ENCODE measurements at regions not wholly inside any gene's neighbourhood (a gene's known extent, or its start where the extent isn't known, plus 50 kb on each side); places are given as distances from the start of the nearest gene placed in this dataset.

DNA sequence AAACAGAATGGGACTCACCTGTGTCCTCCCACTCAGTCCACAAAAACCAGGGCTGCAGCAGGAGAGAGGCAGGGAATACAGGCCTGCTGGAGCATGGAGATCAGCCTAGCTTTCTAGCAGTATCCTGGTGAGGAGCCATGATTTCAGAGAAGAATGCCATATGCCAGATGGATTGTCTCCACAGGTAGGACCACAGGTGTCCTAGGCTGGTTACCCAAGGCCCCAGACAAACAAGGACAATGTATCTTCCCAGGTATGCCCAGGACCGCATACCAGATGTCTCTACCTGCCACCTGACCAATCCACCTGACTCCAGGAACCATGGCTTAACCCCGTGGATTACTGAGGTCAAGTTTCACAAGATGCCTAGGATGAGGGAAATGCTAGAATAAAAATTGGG, 295.4 kb upstream of the NPSR1 start:
- Histone ChIP-seq H3K79me2 (ENCODE audit: insufficient read depth, low read length) (no peaks in the 10 kb centered on the region), H4K20me1 (ENCODE audit: insufficient read depth) (no peaks in the 10 kb centered on the region), H3K9me2 (ENCODE audit: insufficient read depth) (no peaks in the 10 kb centered on the region), H3K9me3 (ENCODE audit: control insufficient read depth in 1 of 2, insufficient read depth in 1 of 2, low read depth in 1 of 2, low read length in 2 of 2) (no peaks in the 10 kb centered on the region), H3K27ac (ENCODE audit: low read depth, low read length) (no peak overlapping the region), H3K36me3 (ENCODE audit: control insufficient read depth in 1 of 2, insufficient read depth in 2 of 2, low read length in 2 of 2) (no peaks in the 10 kb centered on the region), H3K4me2 (ENCODE audit: low read length) (no peak overlapping the region), H3K4me3 (replicated peaks in 1 of 2; ENCODE audit: low read depth in 1 of 2, low read length in 2 of 2) (no peak overlapping the region), H3K9ac (ENCODE audit: low read length) (no peak overlapping the region), H3K4me1 (ENCODE audit: control insufficient read depth in 1 of 2, insufficient read depth in 2 of 2, low read length in 2 of 2) (no peaks in the 10 kb centered on the region), H3K27me3 (ENCODE audit: insufficient read depth, low read length) (no peaks in the 10 kb centered on the region), H2AFZ (ENCODE audit: low read depth, low read length, poor library complexity, severe bottlenecking) (no peak overlapping the region)
- TF ChIP-seq, protein P1, sequence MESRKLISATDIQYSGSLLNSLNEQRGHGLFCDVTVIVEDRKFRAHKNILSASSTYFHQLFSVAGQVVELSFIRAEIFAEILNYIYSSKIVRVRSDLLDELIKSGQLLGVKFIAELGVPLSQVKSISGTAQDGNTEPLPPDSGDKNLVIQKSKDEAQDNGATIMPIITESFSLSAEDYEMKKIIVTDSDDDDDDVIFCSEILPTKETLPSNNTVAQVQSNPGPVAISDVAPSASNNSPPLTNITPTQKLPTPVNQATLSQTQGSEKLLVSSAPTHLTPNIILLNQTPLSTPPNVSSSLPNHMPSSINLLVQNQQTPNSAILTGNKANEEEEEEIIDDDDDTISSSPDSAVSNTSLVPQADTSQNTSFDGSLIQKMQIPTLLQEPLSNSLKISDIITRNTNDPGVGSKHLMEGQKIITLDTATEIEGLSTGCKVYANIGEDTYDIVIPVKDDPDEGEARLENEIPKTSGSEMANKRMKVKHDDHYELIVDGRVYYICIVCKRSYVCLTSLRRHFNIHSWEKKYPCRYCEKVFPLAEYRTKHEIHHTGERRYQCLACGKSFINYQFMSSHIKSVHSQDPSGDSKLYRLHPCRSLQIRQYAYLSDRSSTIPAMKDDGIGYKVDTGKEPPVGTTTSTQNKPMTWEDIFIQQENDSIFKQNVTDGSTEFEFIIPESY (IDR thresholded peaks at IDR 0.05; ENCODE audit: extremely low read depth, insufficient replicate concordance, low read length): no peak
- TF ChIP-seq JUND (IDR thresholded peaks at IDR 0.05) (no peak), ZFX (IDR thresholded peaks at IDR 0.05) (no peak), SIN3A (IDR thresholded peaks at IDR 0.05; ENCODE audit: low read depth) (no peak), EGR1 (IDR thresholded peaks at IDR 0.05; ENCODE audit: low read depth) (no peak), TCF7L2 (IDR thresholded peaks at IDR 0.05; ENCODE audit: borderline replicate concordance, extremely low read depth, insufficient read depth, insufficient read length) (no peak), CBX3 (IDR thresholded peaks at IDR 0.05; ENCODE audit: low read depth) (no peak), ZNF274 (IDR thresholded peaks at IDR 0.05; ENCODE audit: low read depth, low read length) (no peak), POLR2AphosphoS5 (IDR thresholded peaks at IDR 0.05; ENCODE audit: low read depth, low read length) (no peak), CEBPB (IDR thresholded peaks at IDR 0.05; ENCODE audit: low read depth) (no peak), EZH2phosphoT487 (IDR thresholded peaks at IDR 0.05; ENCODE audit: borderline replicate concordance) (no peak), SP1 (IDR thresholded peaks at IDR 0.05; ENCODE audit: low read depth) (no peak), RAD21 (IDR thresholded peaks at IDR 0.05; ENCODE audit: low read depth) (no peak), FOSL1 (IDR thresholded peaks at IDR 0.05; ENCODE audit: low read depth) (no peak), POLR2A (IDR thresholded peaks at IDR 0.05; ENCODE audit: borderline replicate concordance, extremely low read depth, insufficient read depth, insufficient read length) (no peak), ELF1 (IDR thresholded peaks at IDR 0.05; ENCODE audit: borderline replicate concordance, low read depth) (no peak)
- TF ChIP-seq, protein P2, sequence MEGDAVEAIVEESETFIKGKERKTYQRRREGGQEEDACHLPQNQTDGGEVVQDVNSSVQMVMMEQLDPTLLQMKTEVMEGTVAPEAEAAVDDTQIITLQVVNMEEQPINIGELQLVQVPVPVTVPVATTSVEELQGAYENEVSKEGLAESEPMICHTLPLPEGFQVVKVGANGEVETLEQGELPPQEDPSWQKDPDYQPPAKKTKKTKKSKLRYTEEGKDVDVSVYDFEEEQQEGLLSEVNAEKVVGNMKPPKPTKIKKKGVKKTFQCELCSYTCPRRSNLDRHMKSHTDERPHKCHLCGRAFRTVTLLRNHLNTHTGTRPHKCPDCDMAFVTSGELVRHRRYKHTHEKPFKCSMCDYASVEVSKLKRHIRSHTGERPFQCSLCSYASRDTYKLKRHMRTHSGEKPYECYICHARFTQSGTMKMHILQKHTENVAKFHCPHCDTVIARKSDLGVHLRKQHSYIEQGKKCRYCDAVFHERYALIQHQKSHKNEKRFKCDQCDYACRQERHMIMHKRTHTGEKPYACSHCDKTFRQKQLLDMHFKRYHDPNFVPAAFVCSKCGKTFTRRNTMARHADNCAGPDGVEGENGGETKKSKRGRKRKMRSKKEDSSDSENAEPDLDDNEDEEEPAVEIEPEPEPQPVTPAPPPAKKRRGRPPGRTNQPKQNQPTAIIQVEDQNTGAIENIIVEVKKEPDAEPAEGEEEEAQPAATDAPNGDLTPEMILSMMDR (IDR thresholded peaks at IDR 0.05 in 2 of 3, conservative IDR thresholded peaks at IDR 0.05 in 1 of 3; ENCODE audit: borderline replicate concordance in 1 of 3, insufficient read depth in 1 of 3, low read depth in 2 of 3, low read length in 2 of 3): no peak
- TF ChIP-seq, protein P3, sequence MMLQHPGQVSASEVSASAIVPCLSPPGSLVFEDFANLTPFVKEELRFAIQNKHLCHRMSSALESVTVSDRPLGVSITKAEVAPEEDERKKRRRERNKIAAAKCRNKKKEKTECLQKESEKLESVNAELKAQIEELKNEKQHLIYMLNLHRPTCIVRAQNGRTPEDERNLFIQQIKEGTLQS (IDR thresholded peaks at IDR 0.05): no peak
- TF ChIP-seq, protein P4, sequence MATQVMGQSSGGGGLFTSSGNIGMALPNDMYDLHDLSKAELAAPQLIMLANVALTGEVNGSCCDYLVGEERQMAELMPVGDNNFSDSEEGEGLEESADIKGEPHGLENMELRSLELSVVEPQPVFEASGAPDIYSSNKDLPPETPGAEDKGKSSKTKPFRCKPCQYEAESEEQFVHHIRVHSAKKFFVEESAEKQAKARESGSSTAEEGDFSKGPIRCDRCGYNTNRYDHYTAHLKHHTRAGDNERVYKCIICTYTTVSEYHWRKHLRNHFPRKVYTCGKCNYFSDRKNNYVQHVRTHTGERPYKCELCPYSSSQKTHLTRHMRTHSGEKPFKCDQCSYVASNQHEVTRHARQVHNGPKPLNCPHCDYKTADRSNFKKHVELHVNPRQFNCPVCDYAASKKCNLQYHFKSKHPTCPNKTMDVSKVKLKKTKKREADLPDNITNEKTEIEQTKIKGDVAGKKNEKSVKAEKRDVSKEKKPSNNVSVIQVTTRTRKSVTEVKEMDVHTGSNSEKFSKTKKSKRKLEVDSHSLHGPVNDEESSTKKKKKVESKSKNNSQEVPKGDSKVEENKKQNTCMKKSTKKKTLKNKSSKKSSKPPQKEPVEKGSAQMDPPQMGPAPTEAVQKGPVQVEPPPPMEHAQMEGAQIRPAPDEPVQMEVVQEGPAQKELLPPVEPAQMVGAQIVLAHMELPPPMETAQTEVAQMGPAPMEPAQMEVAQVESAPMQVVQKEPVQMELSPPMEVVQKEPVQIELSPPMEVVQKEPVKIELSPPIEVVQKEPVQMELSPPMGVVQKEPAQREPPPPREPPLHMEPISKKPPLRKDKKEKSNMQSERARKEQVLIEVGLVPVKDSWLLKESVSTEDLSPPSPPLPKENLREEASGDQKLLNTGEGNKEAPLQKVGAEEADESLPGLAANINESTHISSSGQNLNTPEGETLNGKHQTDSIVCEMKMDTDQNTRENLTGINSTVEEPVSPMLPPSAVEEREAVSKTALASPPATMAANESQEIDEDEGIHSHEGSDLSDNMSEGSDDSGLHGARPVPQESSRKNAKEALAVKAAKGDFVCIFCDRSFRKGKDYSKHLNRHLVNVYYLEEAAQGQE (IDR thresholded peaks at IDR 0.05; ENCODE audit: low read depth): no peak
- no peak for DNase-seq (ENCODE audit: low read depth, low spot score)
- no TSS peak for BruUV-seq (replicated peaks)
- intact Hi-C loops (cut with micrococcal nuclease): no loop called here
- RAD21 ChIA-PET (ENCODE audit: low non-redundant PET in 1 of 2, low total read pairs in 2 of 2, uncharacterized antibody in 2 of 2, unreplicated experiment in 2 of 2): no interaction called here
- POLR2A ChIA-PET: no interaction called here
- CTCF ChIA-PET: no interaction called here
- ATAC-seq: no peak
